HUES6 (cell line): ENCODE measurements at regions not wholly inside any gene's neighbourhood (a gene's known extent, or its start where the extent isn't known, plus 50 kb on each side); places are given as distances from the start of the nearest gene placed in this dataset.

Experiments
- H3K27ac ChIP-seq: 2 replicates; pipeline ENCODE4 v1.7.0; 2013; ENCODE audit warnings: low read depth, mild to moderate bottlenecking, low read length, inconsistent platforms
- H3K27me3 ChIP-seq: 2 replicates; pipeline ENCODE4 v1.6.1; 2013; ENCODE audit warnings: low read length; ENCODE audit not compliant: control insufficient read depth, insufficient read depth
- H3K36me3 ChIP-seq: 2 replicates; pipeline ENCODE4 v1.6.1; 2013; ENCODE audit warnings: low read length; ENCODE audit not compliant: control insufficient read depth, insufficient read depth
- H3K4me1 ChIP-seq: 2 replicates; pipeline ENCODE4 v1.6.1; 2013; ENCODE audit warnings: low read length; ENCODE audit not compliant: control insufficient read depth, insufficient read depth
- H3K4me3 ChIP-seq: 2 replicates; pipeline ENCODE4 v1.5.1; 2013; ENCODE audit warnings: low read depth, low read length
- H3K9ac ChIP-seq: one replicate; pipeline ENCODE4 v1.6.1; 2013; ENCODE audit warnings: mild to moderate bottlenecking, low read length
- H3K9me3 ChIP-seq: 2 replicates; pipeline ENCODE4 v1.6.1; 2013; ENCODE audit warnings: low read depth, low read length; ENCODE audit not compliant: control insufficient read depth, insufficient read depth

- Histone ChIP-seq H3K9ac (no peak overlapping the region), H3K9me3 (no peaks in the 10 kb centered on the region), H3K4me3 (no peak overlapping the region), H3K27ac (no peak overlapping the region), H3K4me1 (no peaks in the 10 kb centered on the region), H3K36me3 (no peaks in the 10 kb centered on the region), H3K27me3 (no peaks in the 10 kb centered on the region)
Measured at GRCh38 chr7:16033233-16033632, 346.8 kb upstream of the MEOX2 start.

DNA sequence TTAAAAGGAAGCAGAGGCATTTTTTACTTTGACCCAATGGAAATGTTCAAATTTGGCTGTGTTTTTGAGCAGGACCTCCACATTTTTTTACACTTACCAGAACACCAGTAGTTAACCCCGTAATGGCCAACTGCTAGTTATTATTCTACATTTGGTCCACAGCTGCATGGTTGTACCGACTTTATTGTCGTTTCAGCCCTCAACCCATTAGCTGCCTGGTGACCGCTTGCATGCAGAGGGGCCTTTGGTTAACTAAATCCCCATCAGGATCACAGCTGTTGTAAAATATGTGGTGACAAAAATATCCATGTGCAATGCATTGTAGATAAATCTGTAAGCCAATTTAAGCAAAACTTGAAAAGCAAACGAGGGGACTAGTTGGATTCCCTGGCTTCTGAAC is 342.2 kb upstream of the MEOX2 start:
- no peak overlapping the region for H3K27ac ChIP-seq
- no peak overlapping the region for H3K4me3 ChIP-seq
- no peaks in the 10 kb centered on the region for H3K27me3 ChIP-seq
- no peaks in the 10 kb centered on the region for H3K9me3 ChIP-seq
- no peak overlapping the region for H3K9ac ChIP-seq
- no peaks in the 10 kb centered on the region for H3K4me1 ChIP-seq
- no peaks in the 10 kb centered on the region for H3K36me3 ChIP-seq

- Histone ChIP-seq H3K4me1 (no peaks in the 10 kb centered on the region), H3K27me3 (no peaks in the 10 kb centered on the region), H3K27ac (no peak overlapping the region), H3K36me3 (no peaks in the 10 kb centered on the region), H3K4me3 (no peak overlapping the region), H3K9ac (no peak overlapping the region), H3K9me3 (no peaks in the 10 kb centered on the region)
Measured at GRCh38 chr7:16028103-16028502, 341.6 kb upstream of the MEOX2 start.

- H3K9ac ChIP-seq: no peak overlapping the region
- no peak overlapping the region for H3K27ac ChIP-seq
- no peaks in the 10 kb centered on the region for H3K4me1 ChIP-seq
- no peaks in the 10 kb centered on the region for H3K9me3 ChIP-seq
- no peak overlapping the region for H3K4me3 ChIP-seq
- H3K36me3 ChIP-seq: no peaks in the 10 kb centered on the region
- H3K27me3 ChIP-seq: no peaks in the 10 kb centered on the region
Measured at GRCh38 chr7:16027396-16027795, 340.9 kb upstream of the MEOX2 start.

DNA sequence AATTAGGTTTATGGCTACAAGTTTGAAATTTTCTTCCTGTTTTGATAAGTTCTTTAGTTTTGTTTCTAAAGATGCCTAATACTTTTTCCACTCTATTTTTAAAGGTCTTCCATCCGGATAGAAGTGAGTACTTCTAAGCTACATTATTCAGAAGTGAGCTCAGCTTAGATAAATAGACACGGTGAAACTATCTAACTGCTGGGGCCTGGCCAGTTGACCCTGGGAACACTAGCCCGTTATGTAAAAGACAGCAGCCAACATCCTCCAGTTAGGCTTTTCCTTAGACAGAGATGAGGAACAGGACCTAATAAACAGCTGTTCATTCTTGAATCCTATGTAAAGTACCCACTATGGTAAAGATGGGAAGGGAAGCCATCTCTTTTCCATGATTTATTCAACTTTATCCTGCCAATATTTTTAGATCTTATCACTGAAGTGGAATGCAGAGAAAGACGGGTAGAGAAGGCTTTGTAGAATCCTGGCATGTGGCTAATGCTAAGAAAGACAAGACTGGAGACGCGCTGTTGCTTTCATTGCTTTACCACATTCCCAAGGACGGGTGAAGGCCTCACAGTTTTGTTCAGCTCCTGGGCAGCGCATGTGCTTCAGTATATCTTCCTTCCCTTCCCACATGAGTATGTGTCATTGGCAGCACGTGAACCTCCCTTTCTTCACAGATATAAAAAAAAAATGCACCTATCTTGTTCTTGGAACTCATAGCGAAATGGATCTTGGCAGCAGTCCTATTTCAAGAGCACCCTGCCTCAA is 340.0 kb upstream of the MEOX2 start:
- no peak overlapping the region for H3K4me3 ChIP-seq
- H3K27ac ChIP-seq: no peak overlapping the region
- H3K9ac ChIP-seq: no peak overlapping the region
- no peaks in the 10 kb centered on the region for H3K9me3 ChIP-seq
- H3K4me1 ChIP-seq: no peaks in the 10 kb centered on the region
- H3K27me3 ChIP-seq: no peaks in the 10 kb centered on the region
- H3K36me3 ChIP-seq: no peaks in the 10 kb centered on the region

GRCh38 chr7:16025696-16026095 is 339.2 kb upstream of the MEOX2 start:
- no peak overlapping the region for H3K27ac ChIP-seq
- H3K36me3 ChIP-seq: no peaks in the 10 kb centered on the region
- H3K4me3 ChIP-seq: no peak overlapping the region
- H3K9me3 ChIP-seq: no peaks in the 10 kb centered on the region
- H3K9ac ChIP-seq: no peak overlapping the region
- H3K27me3 ChIP-seq: no peaks in the 10 kb centered on the region
- no peaks in the 10 kb centered on the region for H3K4me1 ChIP-seq

DNA sequence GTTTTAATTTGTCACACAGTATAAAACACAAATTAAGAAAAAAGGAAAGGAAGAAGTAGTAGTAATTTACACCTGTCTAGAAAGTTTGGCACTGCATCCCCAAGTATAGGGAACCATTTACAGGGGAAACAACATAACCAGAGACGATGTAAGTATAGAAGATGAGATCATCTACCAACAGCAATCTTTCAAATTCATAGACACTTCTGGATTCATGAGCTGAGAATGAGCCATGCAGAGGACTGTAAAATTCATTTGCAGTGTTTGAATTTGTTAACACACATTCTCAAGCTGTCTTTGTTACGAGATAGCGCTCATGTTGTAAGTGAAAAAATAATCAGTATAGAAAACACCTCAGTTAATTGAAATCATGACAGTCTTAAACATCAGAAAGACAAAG is 337.0 kb upstream of the MEOX2 start:
- no peak overlapping the region for H3K4me3 ChIP-seq

GRCh38 chr7:16023046-16023445 is 336.6 kb upstream of the MEOX2 start:
- H3K9me3 ChIP-seq: no peaks in the 10 kb centered on the region
- H3K27me3 ChIP-seq: no peaks in the 10 kb centered on the region
- no peak overlapping the region for H3K4me3 ChIP-seq
- H3K27ac ChIP-seq: no peak overlapping the region
- H3K9ac ChIP-seq: no peak overlapping the region
- no peaks in the 10 kb centered on the region for H3K36me3 ChIP-seq
- H3K4me1 ChIP-seq: no peaks in the 10 kb centered on the region

More for the DNA sequence above, 337.0 kb upstream of the MEOX2 start:
- Histone ChIP-seq H3K4me1 (no peaks in the 10 kb centered on the region), H3K9me3 (no peaks in the 10 kb centered on the region), H3K36me3 (no peaks in the 10 kb centered on the region), H3K9ac (no peak overlapping the region), H3K27me3 (no peaks in the 10 kb centered on the region), H3K27ac (no peak overlapping the region)

GRCh38 chr7:16021851-16022250 is 335.4 kb upstream of the MEOX2 start:
- H3K27ac ChIP-seq: no peak overlapping the region
- no peaks in the 10 kb centered on the region for H3K27me3 ChIP-seq
- H3K36me3 ChIP-seq: no peaks in the 10 kb centered on the region
- H3K9me3 ChIP-seq: no peaks in the 10 kb centered on the region
- no peak overlapping the region for H3K4me3 ChIP-seq
- no peak overlapping the region for H3K9ac ChIP-seq
- H3K4me1 ChIP-seq: no peaks in the 10 kb centered on the region

DNA sequence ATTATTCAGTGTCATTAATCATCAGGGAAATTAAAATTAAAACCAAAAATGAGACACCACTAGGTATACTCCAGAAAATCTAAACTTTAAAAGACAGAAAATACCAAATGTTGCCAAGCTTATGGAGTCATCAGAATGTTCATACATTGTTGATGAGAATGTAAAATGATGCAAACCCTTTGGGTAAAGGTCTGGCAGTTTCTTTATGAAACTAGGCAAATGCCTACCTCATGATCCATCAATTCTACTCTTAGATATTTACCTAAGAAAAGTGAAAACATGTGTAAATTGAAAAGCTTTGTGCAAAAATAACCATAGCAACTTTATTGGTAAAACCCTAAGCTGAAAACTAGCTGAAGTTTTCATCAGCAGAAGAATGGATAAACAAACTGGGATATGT is 329.5 kb upstream of the MEOX2 start:
- no peaks in the 10 kb centered on the region for H3K27me3 ChIP-seq
- no peak overlapping the region for H3K9ac ChIP-seq
- no peak overlapping the region for H3K27ac ChIP-seq
- no peak overlapping the region for H3K4me3 ChIP-seq
- no peaks in the 10 kb centered on the region for H3K4me1 ChIP-seq
- no peaks in the 10 kb centered on the region for H3K36me3 ChIP-seq
- no peaks in the 10 kb centered on the region for H3K9me3 ChIP-seq

GRCh38 chr7:16014031-16014430 is 327.5 kb upstream of the MEOX2 start:
- H3K4me1 ChIP-seq: no peaks in the 10 kb centered on the region
- H3K27ac ChIP-seq: no peak overlapping the region
- H3K27me3 ChIP-seq: no peaks in the 10 kb centered on the region
- H3K9me3 ChIP-seq: no peaks in the 10 kb centered on the region
- H3K4me3 ChIP-seq: no peak overlapping the region
- H3K36me3 ChIP-seq: no peaks in the 10 kb centered on the region
- H3K9ac ChIP-seq: no peak overlapping the region
